Neural crest cell (in vitro differentiated cells): ENCODE measurements at regions not wholly inside any gene's neighbourhood (a gene's known extent, or its start where the extent isn't known, plus 50 kb on each side); places are given as distances from the start of the nearest gene placed in this dataset.
"Not testable (repeated sequence)": the region's sequence is repeated elsewhere in the genome, so short reads cannot be mapped to it uniquely, and the experiment has no call there.

Source experiments
- DNase-seq: peaks from one replicate; pipeline ENCODE4 v3.0.0; 2021; ENCODE audit warnings: low read depth, mixed read lengths, low spot score
- H3K27ac Mint-ChIP-seq: one replicate; pipeline ENCODE4 v1.8.0; 2021; ENCODE audit warnings: mild to moderate bottlenecking, mixed read lengths; ENCODE audit not compliant: unreplicated experiment
- H3K27me3 Mint-ChIP-seq: 2 replicates; pipeline ENCODE4 v1.8.0; 2021; ENCODE audit warnings: low read depth, mild to moderate bottlenecking, mixed read lengths
- H3K36me3 Mint-ChIP-seq: 2 replicates; pipeline ENCODE4 v1.8.0; 2021; ENCODE audit warnings: low read depth, mild to moderate bottlenecking, mixed read lengths
- H3K4me1 Mint-ChIP-seq: 2 replicates; pipeline ENCODE4 v1.8.0; 2021; ENCODE audit warnings: mixed read lengths
- H3K4me3 Mint-ChIP-seq: one replicate; pipeline ENCODE4 v1.8.0; 2021; ENCODE audit warnings: mild to moderate bottlenecking, mixed read lengths
- H3K9me3 Mint-ChIP-seq: 2 replicates; pipeline ENCODE4 v1.8.0; 2021; ENCODE audit warnings: mixed read lengths
- TF ChIP-seq, protein P1 (sequence below): fragments of 200-600 bp; sonication (generic); conservative IDR thresholded peaks from 2 replicates; pipeline ENCODE4 v1.5.0; 2021; ENCODE audit warnings: antibody characterized with exemption, mild to moderate bottlenecking

DNA sequence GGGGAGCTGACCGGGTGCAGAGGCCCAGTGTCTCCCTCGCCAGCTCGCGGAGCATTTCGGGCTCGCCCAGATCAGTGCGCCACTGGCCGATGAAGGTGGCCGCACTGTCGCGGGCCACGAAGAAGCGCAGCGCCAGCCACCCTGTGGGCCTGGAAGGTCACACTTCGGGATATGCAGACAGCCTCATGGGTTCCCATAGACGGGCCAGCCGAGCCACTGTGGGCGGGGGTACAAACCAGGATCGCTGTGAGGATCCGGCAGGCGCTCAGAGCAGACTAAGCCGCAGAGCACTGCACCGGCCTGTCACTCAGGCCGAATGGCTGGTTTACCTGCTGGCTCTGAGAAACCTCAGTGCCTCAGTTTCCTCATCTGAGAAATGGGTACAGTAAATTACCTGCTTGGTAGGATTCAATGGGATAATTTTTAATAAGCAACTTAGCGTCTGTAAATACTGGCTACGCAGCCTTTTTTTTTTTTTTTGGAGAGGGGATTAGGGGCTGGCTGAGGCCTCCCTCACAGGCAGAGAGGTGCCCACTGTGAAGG is 64.0 kb upstream of the IGFBPL1 start:
- Mint-ChIP-seq H3K36me3 (no peaks in the 10 kb centered on the region), H3K27ac (no peak overlapping the region), H3K4me1 (peaks cover 25% of the 10 kb centered on the region), H3K4me3 (no peak overlapping the region), H3K27me3 (peaks cover 8% of the 10 kb centered on the region), H3K9me3 (peaks cover 4% of the 10 kb centered on the region)
- DNase-seq: no peak
- TF ChIP-seq, protein P1, sequence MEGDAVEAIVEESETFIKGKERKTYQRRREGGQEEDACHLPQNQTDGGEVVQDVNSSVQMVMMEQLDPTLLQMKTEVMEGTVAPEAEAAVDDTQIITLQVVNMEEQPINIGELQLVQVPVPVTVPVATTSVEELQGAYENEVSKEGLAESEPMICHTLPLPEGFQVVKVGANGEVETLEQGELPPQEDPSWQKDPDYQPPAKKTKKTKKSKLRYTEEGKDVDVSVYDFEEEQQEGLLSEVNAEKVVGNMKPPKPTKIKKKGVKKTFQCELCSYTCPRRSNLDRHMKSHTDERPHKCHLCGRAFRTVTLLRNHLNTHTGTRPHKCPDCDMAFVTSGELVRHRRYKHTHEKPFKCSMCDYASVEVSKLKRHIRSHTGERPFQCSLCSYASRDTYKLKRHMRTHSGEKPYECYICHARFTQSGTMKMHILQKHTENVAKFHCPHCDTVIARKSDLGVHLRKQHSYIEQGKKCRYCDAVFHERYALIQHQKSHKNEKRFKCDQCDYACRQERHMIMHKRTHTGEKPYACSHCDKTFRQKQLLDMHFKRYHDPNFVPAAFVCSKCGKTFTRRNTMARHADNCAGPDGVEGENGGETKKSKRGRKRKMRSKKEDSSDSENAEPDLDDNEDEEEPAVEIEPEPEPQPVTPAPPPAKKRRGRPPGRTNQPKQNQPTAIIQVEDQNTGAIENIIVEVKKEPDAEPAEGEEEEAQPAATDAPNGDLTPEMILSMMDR: no peak

DNA sequence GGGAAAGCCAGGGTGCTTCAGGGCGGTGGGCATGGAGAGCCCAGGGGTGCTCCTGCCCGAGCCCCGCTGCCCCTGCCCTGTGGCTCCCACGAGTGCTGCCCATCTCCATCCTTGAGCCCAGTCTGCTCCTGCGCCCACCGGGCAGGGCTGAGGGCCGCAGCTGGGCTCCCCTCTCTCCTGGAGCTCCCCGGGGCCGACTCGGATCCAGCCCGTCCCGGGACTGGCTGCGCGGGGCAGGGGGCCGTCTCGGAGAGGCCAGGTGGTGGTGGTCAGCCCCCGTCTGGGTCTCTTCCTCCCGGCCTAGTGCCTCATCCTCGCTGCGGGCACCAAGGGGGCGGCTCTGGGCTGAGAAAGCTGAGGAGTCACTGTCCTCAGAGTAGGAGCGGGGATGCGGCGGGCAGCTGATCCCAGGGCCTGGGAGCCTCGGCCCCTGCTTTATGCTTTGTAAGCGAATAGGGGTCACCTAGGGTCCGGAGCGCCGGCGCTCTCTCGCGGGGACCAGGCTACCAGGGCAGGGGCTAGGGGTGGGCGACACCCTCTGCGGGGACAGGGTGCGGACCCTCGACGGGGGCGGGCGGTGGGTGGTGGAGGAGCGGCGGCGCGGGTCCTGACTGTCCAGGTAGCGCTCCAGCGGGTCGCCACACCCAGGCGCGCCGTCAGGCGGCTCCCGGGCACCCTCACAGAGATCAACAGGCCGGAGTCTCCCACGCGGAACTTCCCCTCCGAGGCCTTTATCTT is 63.3 kb upstream of the IGFBPL1 start:
- H3K36me3 Mint-ChIP-seq: not testable (repeated sequence)

DNA sequence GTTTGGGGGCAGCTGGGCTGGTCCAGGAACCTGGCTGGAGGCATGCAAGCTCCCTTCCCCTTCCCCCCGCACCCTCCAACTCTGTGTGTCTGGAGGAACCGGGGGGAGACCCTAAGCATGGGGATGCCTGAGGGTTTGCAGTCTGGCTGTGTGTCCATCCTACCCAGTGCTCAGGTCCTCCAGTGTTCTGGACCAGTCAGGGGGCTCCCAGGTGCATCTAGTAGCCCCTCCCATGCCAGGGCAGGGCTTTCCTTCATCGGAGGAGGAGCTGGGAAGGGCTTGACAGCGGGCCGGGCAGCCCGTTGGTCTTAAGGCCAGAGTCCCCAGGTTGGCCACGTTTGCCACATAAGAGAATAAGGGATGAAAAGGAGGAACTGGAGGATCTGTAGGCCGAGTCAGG is 62.6 kb upstream of the IGFBPL1 start:
- Mint-ChIP-seq H3K36me3 (no peaks in the 10 kb centered on the region), H3K4me1 (peaks cover 29% of the 10 kb centered on the region), H3K27ac (no peak overlapping the region), H3K27me3 (peaks cover 3% of the 10 kb centered on the region), H3K9me3 (peaks cover 3% of the 10 kb centered on the region), H3K4me3 (no peak overlapping the region)
- TF ChIP-seq, protein P1: no peak
- no peak for DNase-seq

More for the DNA sequence above, 63.3 kb upstream of the IGFBPL1 start:
- not testable (repeated sequence) for H3K9me3 Mint-ChIP-seq, H3K4me3 Mint-ChIP-seq, H3K27me3 Mint-ChIP-seq, H3K27ac Mint-ChIP-seq, DNase-seq
- H3K4me1 Mint-ChIP-seq: peaks cover 29% of the 10 kb centered on the region

DNA sequence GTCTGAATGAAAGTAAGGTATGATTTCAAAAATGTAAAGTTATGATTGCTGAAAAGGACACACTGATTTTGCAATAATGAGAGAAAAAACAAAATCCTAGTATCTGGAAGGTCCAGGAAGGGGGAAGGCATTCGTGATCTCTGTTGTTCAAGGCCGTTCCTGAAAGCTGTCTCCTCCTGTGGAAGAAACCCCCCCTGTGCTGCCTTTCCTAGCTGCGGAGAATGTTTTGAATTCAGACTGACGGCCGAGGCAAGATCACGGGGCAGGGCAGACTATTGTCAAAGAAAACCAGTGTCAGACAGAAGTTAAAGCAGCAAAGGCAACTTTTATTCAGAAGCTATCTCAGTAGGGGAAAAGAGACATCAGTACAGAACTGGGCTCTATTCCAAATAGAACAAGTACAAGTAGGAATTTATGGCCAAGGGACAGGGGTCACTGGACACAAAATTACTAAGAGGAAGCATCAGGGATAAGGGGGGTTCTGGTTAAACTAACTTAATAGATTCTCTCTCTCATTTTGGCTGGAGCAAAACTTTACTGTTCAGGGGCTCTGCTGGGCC is 61.9 kb upstream of the IGFBPL1 start:
- H3K9me3 Mint-ChIP-seq: no peaks in the 10 kb centered on the region
- peaks cover 29% of the 10 kb centered on the region for H3K4me1 Mint-ChIP-seq
- no peak overlapping the region for H3K27ac Mint-ChIP-seq
- no peaks in the 10 kb centered on the region for H3K36me3 Mint-ChIP-seq
- H3K27me3 Mint-ChIP-seq: no peaks in the 10 kb centered on the region
- DNase-seq: no peak
- peak overlapping the region; percentile 16 for H3K4me3 Mint-ChIP-seq
- TF ChIP-seq, protein P1: no peak

DNA sequence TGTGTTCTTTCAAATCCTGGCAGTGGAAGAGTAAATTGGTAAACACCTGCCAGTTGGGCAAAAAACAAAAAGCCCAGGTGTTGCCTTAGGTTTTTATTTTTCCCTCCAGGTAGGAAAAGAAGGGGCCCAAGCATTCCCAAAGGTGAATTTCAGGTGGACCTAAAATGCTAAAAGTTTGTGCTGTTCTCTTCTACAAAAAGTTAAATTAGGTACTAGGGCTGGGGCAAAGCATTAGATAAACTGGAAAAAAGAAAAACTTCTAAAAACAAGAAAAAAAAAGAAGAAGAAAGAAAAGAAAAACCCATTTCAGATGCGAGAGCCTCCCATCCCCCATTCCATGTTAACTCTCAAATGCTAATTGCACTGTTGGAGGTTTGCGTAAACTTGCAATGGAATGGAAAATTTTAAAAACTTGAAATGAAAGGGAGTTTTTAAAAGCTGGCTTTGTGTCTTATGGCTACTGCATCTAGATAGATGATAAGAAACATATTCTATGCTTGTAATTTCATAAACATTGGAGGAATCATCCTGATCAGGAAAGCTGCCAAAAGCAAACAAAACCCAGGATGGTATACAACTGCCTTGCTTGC is 59.9 kb upstream of the IGFBPL1 start:
- not testable (repeated sequence) for H3K27me3 Mint-ChIP-seq, H3K4me3 Mint-ChIP-seq, H3K9me3 Mint-ChIP-seq, H3K27ac Mint-ChIP-seq, DNase-seq, H3K36me3 Mint-ChIP-seq
- peaks cover 29% of the 10 kb centered on the region for H3K4me1 Mint-ChIP-seq

DNA sequence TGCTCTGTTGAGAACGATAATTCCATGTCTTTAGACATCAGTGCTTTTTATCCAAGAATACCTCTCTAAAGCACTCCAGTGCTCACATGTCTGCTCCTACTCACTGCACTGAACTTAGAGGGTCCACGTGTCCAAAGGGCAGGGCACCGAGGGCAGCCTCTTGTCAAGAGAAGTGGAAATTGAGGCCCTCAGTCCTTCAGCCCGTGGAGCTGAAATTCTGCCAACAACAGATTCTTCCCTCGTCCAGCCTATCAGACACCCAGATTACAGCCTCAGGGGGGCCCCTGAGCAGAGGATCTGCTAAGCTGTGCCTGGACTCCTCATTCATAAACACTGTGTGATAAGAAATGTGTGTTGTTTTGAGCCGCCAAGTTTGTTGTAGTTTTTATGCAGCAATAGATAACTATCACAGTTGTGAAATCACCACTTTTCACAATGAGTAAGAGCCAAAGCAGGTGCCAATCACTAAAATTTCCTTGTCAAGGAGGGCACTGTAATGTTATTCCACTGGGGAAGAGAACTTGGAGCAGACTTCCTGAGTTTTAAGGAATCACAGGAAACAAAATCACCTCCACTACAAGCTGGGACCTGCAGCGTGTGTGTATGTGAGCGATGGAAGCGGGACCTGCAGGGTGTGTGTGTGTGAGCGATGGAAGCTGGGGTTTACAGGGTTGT is 58.8 kb upstream of the IGFBPL1 start:
- DNase-seq: no peak
- Mint-ChIP-seq H3K27me3 (no peaks in the 10 kb centered on the region), H3K4me1 (peaks cover 29% of the 10 kb centered on the region), H3K4me3 (no peak overlapping the region), H3K27ac (peak overlapping the region; percentile 32), H3K36me3 (no peaks in the 10 kb centered on the region), H3K9me3 (no peaks in the 10 kb centered on the region)
- TF ChIP-seq, protein P1: no peak
